HG02973 (cell line): ENCODE measurements at regions not wholly inside any gene's neighbourhood (a gene's known extent, or its start where the extent isn't known, plus 50 kb on each side); places are given as distances from the start of the nearest gene placed in this dataset.
"Not testable (repeated sequence)": the region's sequence is repeated elsewhere in the genome, so short reads cannot be mapped to it uniquely, and the experiment has no call there.

ENCODE experiments used
- ATAC-seq: cut with Tn5 transposase; IDR thresholded peaks from one replicate; pipeline ENCODE4 v1.9.1; 2021; ENCODE audit warnings: moderate library complexity; ENCODE audit not compliant: unreplicated experiment

GRCh38 chr4:49153011-49153410 is 166.9 kb downstream of the CWH43 start:
- peak; percentile 24 for ATAC-seq

DNA sequence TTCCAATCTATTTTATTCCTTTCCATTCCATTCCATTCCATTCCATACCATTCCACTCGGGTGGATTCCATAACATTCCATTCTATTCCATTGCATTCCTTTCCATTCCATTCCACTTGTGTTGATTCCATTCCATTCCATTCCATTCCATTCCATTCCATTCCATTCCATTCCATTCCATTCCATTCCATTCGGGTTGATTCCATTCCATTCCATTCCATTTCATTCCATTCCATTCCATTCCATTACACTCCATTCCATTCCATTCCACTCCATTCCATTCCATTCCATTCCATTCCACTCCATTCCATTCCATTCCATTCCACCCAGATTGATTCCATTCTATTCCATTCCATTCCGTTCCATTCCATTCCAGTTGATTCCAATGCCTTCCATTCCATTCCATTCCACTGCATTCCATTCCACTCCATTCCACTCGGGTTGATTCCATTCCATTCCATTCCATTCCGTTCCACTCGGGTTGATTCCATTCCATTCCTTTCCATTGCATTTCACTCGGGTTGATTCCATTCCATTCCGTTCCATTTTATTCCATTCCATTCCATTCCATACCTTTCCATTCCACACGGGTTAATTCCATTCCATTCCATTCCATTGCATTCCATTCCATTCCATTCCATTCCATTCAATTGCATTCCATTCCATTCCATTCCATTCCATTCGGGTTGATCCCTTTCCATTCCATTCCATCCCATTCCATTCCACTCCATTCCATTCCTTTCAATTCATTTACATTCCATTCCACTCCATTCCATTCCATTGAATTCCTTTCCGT is 168.4 kb downstream of the CWH43 start:
- ATAC-seq: peak; percentile 64

- ATAC-seq: not testable (repeated sequence)
Measured at GRCh38 chr4:49155270-49155669, 169.2 kb downstream of the CWH43 start.

- ATAC-seq: not testable (repeated sequence)
Measured at GRCh38 chr4:49156309-49156708, 170.2 kb downstream of the CWH43 start.

- ATAC-seq: not testable (repeated sequence)
Measured at GRCh38 chr4:49157630-49158029, 171.6 kb downstream of the CWH43 start.

GRCh38 chr4:49161111-49161541 is 175.1 kb downstream of the CWH43 start:
- not testable (repeated sequence) for ATAC-seq

GRCh38 chr4:49164916-49165315 is 178.8 kb downstream of the CWH43 start:
- ATAC-seq: not testable (repeated sequence)

- ATAC-seq: not testable (repeated sequence)
Measured at GRCh38 chr4:49177847-49178246, 191.8 kb downstream of the CWH43 start.

GRCh38 chr4:49181088-49181487 is 195.0 kb downstream of the CWH43 start:
- not testable (repeated sequence) for ATAC-seq

- ATAC-seq: not testable (repeated sequence)
Measured at GRCh38 chr4:49211396-49212194, 225.5 kb downstream of the CWH43 start.

DNA sequence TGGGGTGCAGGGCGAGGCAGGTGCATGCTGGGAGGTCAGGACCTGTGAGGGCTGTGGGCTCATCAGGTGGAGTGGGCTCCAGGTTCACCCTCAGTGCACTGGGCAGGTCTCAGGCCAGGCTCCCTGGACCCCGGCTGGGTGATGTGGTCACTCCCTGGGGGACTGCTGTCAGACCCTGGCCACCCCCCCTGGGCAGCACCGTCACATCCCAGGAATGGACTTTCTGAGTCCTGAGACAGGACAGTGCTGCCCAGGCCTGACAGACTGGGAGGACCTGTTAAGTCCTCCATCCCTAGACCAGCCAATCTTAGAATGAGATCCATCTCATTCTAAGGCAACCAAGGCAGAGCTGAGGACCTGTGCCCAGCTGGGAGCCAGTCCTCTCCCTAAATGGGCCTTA is 227.2 kb downstream of the CWH43 start:
- not testable (repeated sequence) for ATAC-seq

DNA sequence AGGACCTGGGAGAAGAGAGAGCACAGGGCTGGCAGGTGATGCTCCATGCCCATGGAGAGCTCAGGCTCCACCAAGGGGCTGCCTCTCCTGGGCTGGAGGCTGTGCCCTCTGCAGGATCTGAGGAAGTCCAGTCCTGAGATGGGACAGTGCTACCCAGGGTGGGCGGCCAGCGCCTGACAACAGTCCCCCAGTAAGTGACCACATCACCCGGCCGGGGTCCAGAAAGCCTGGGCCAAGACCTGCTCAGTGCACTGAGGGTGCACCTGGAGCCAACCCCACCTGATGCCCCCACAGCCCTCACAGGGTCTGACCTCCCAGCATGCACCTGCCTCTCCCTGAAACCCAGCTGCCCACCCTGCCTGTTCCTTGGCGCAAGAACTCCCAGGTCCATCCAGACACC is 227.7 kb downstream of the CWH43 start:
- not testable (repeated sequence) for ATAC-seq

- ATAC-seq: not testable (repeated sequence)
Measured at GRCh38 chr4:49214453-49215081, 228.5 kb downstream of the CWH43 start.

- ATAC-seq: not testable (repeated sequence)
Measured at GRCh38 chr4:49215082-49215479, 229.0 kb downstream of the CWH43 start.

- not testable (repeated sequence) for ATAC-seq
Measured at GRCh38 chr4:49216606-49217005, 230.5 kb downstream of the CWH43 start.

DNA sequence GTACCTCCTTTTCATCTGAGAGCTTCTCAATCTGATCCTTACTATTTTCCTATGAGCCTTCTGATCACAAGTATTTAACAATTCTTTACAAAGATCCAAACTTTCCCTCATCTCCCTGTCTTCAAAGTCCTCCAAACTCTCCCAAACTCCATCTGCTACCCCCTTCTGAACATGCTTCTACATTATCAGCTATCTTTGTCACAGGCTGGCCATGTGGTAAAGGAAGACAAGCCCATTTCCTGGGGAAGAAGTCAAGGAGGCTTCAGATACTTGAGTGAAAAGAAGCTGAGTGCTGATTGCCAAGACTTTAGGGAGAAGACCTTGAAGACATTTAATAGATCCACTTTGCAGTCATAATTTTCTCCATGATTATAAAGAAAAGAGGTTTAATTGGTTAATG is 231.4 kb downstream of the CWH43 start:
- no peak for ATAC-seq

GRCh38 chr4:49218094-49218493 is 232.0 kb downstream of the CWH43 start:
- not testable (repeated sequence) for ATAC-seq

- not testable (repeated sequence) for ATAC-seq
Measured at GRCh38 chr4:49218931-49219330, 232.9 kb downstream of the CWH43 start.

DNA sequence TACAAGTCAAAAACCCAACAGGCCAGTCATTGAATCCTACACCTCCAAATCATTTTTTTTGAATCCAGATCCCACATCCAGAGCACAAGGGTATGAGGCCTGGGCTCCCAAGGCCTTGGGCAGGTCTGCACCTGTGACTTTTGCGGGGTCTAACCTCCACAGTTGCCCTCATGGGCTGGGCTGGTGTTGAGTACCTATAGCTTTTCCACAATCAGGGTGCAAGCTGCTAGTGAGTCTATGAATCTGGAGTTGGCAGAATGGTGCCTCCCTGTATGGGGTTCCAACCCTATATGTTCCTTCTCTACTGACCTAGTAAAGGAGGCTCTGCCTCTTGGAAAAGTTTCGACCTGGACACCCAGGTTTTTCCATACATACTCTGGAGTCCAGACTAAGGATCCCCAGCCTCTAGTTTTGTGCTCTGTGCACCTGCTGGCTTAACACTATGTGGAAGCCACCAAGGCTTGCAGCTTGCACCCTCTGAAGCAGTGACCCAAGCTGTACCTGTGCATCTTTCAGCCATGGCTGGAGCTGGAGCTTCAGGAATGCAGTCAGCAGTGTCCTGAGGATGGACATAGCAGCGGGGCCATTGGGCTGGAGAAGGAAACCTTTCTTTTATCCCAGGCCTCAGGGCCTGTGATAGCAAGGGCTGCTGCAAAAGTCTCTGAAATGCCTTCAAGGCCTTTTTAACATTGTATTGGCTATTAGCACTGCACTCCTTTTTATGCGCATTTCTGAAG is 233.6 kb downstream of the CWH43 start:
- not testable (repeated sequence) for ATAC-seq

GRCh38 chr4:49221209-49221608 is 235.1 kb downstream of the CWH43 start:
- ATAC-seq: no peak

- not testable (repeated sequence) for ATAC-seq
Measured at GRCh38 chr4:49222810-49223209, 236.7 kb downstream of the CWH43 start.
